CD4-positive, alpha-beta T cell (primary cell): ENCODE measurements at regions not wholly inside any gene's neighbourhood (a gene's known extent, or its start where the extent isn't known, plus 50 kb on each side); places are given as distances from the start of the nearest gene placed in this dataset.

ENCODE experiments used
- ATAC-seq: fragments of 200-7000 bp; cut with Tn5 transposase; one replicate; pipeline ENCODE4 v1.10.0; 2022; ENCODE audit warnings: mild to moderate bottlenecking; ENCODE audit not compliant: poor library complexity
- CTCF ChIA-PET: fragments of 350-600 bp; sonication (Branson Sonifier 250); formaldehyde crosslinking; loops from one replicate; lab custom pipeline; 2021; ENCODE audit warnings: antibody characterized with exemption, inconsistent platforms; lab: Charles Lee
- POLR2A ChIA-PET: fragments of 350-600 bp; sonication (Branson Sonifier 250); formaldehyde crosslinking; loops from one replicate; lab custom pipeline; 2021; ENCODE audit warnings: antibody characterized with exemption, inconsistent platforms; lab: Charles Lee
- DNase-seq, 14 experiments: peaks; one replicate each; pipeline ENCODE4 v3.0.0-alpha.2; 2013 to 2020; ENCODE audit warnings: mixed read lengths in 2 of 14
- H3K27ac ChIP-seq, 2 donors: one replicate each; pipeline versions ENCODE4 v1.5.1 to v1.7.0; 2013; ENCODE audit warnings: low read length in 2 of 2, low read depth in 1 of 2, mild to moderate bottlenecking in 1 of 2
- H3K27me3 ChIP-seq, 2 experiments: 1 replicate in 1 of 2; 2 replicates in 1 of 2; pipeline versions ENCODE4 v1.6.1 to v1.7.0; 2013; ENCODE audit warnings: low read length in 2 of 2, control low read depth in 1 of 2, mild to moderate bottlenecking in 1 of 2, moderate library complexity in 1 of 2; ENCODE audit not compliant: insufficient read depth in 2 of 2, control insufficient read depth in 1 of 2
- H3K36me3 ChIP-seq: one replicate; pipeline ENCODE4 v1.6.1; 2013; ENCODE audit warnings: low read length, control low read depth; ENCODE audit not compliant: insufficient read depth
- H3K4me1 ChIP-seq: one replicate; pipeline ENCODE4 v1.6.1; 2013; ENCODE audit warnings: low read length, control low read depth; ENCODE audit not compliant: insufficient read depth
- H3K4me3 ChIP-seq: one replicate; pipeline ENCODE4 v1.5.1; 2013; ENCODE audit warnings: mild to moderate bottlenecking, low read length, moderate library complexity
- H3K9me3 ChIP-seq, 2 experiments: 1 replicate in 1 of 2; 2 replicates in 1 of 2; pipeline versions ENCODE4 v1.6.1 to v1.7.0; 2013; ENCODE audit warnings: low read length in 2 of 2, mild to moderate bottlenecking in 2 of 2, control low read depth in 1 of 2, moderate library complexity in 1 of 2; ENCODE audit not compliant: control insufficient read depth in 1 of 2, insufficient read depth in 1 of 2
- H3K27ac Mint-ChIP-seq: one replicate; pipeline ENCODE4 v1.8.0; 2020; ENCODE audit warnings: mixed read lengths
- H3K27me3 Mint-ChIP-seq: one replicate; pipeline ENCODE4 v1.8.0; 2021; ENCODE audit warnings: mixed read lengths
- H3K36me3 Mint-ChIP-seq: one replicate; pipeline ENCODE4 v1.8.0; 2021; ENCODE audit warnings: low read depth, mixed read lengths
- H3K4me1 Mint-ChIP-seq: one replicate; pipeline ENCODE4 v1.8.0; 2021; ENCODE audit warnings: low read depth, mixed read lengths
- H3K4me3 Mint-ChIP-seq: one replicate; pipeline ENCODE4 v1.8.0; 2020; ENCODE audit warnings: mild to moderate bottlenecking, mixed read lengths
- H3K9me3 Mint-ChIP-seq: one replicate; pipeline ENCODE4 v1.8.0; 2020; ENCODE audit warnings: mixed read lengths
- CTCF ChIP-seq: fragments of 200-600 bp; IDR thresholded peaks from one replicate; pipeline ENCODE4 v1.8.0; 2022; ENCODE audit warnings: antibody characterized with exemption, mild to moderate bottlenecking
- intact Hi-C, 2 experiments: fragments of 100-400 bp; cut with DNase I in 1 of 2; cut with micrococcal nuclease in 1 of 2; formaldehyde crosslinking; loops; one replicate each; pipeline versions ENCODE4 v1.15.1 to v1.9.0; 2023 to 2025; cut with DNase I, micrococcal nuclease

GRCh38 chr14:98960617-98961013 lies 311.4 kb downstream of the BCL11B start:
- no peak for DNase-seq
- ATAC-seq = no peak

GRCh38 chr14:98961191-98961590 lies 310.8 kb downstream of the BCL11B start:
- Histone ChIP-seq H3K9me3 (no peaks in the 10 kb centered on the region), H3K36me3 (no peaks in the 10 kb centered on the region), H3K4me3 (no peak overlapping the region), H3K27ac (no peak overlapping the region), H3K4me1 (peaks cover 40% of the 10 kb centered on the region), H3K27me3 (no peaks in the 10 kb centered on the region)
- no peak for ATAC-seq
- H3K9me3 Mint-ChIP-seq = no peaks in the 10 kb centered on the region
- no peaks in the 10 kb centered on the region for H3K36me3 Mint-ChIP-seq
- ChIA-PET CTCF (no interaction called here), POLR2A (no interaction called here)
- intact Hi-C loops = no loop called here
- peaks cover 50% of the 10 kb centered on the region for H3K4me1 Mint-ChIP-seq
- no peak for TF ChIP-seq CTCF
- no peaks in the 10 kb centered on the region for H3K27me3 Mint-ChIP-seq
- no peak overlapping the region for H3K27ac Mint-ChIP-seq
- no peak for DNase-seq
- no peak overlapping the region for H3K4me3 Mint-ChIP-seq

More at GRCh38 chr14:98960617-98961013, 311.4 kb downstream of the BCL11B start:
- intact Hi-C loops = no loop called here
- Mint-ChIP-seq H3K27ac (no peak overlapping the region), H3K27me3 (no peaks in the 10 kb centered on the region), H3K4me3 (no peak overlapping the region), H3K36me3 (no peaks in the 10 kb centered on the region), H3K9me3 (no peaks in the 10 kb centered on the region), H3K4me1 (peaks cover 49% of the 10 kb centered on the region)
- Histone ChIP-seq H3K9me3 (no peaks in the 10 kb centered on the region), H3K27me3 (no peaks in the 10 kb centered on the region), H3K36me3 (no peaks in the 10 kb centered on the region), H3K4me1 (peaks cover 35% of the 10 kb centered on the region), H3K4me3 (no peak overlapping the region), H3K27ac (no peak overlapping the region)
- ChIA-PET CTCF (no interaction called here), POLR2A (no interaction called here)
- no peak for TF ChIP-seq CTCF

- TF ChIP-seq CTCF = no peak
- H3K4me3 ChIP-seq = no peak overlapping the region
- no peak for ATAC-seq
- no peak overlapping the region for H3K27ac Mint-ChIP-seq
- no peak for DNase-seq
- H3K4me3 Mint-ChIP-seq = no peak overlapping the region
- POLR2A ChIA-PET = no interaction called here
- H3K27me3 Mint-ChIP-seq = no peaks in the 10 kb centered on the region
- no peaks in the 10 kb centered on the region for H3K36me3 ChIP-seq
- intact Hi-C loops = no loop called here
- H3K4me1 ChIP-seq = peaks cover 40% of the 10 kb centered on the region
- H3K4me1 Mint-ChIP-seq = peaks cover 56% of the 10 kb centered on the region
- H3K36me3 Mint-ChIP-seq = no peaks in the 10 kb centered on the region
- CTCF ChIA-PET = no interaction called here
- no peak overlapping the region for H3K27ac ChIP-seq
- no peaks in the 10 kb centered on the region for H3K9me3 Mint-ChIP-seq
- no peaks in the 10 kb centered on the region for H3K9me3 ChIP-seq
- H3K27me3 ChIP-seq = no peaks in the 10 kb centered on the region
These were observed 309.9 kb downstream of the BCL11B start for GRCh38 chr14:98962118-98962517.
